ENCODE measurements at regions not wholly inside any gene's neighbourhood (a gene's known extent, or its start where the extent isn't known, plus 50 kb on each side); places are given as distances from the start of the nearest gene placed in this dataset.
"Not testable (repeated sequence)": the region's sequence is repeated elsewhere in the genome, so short reads cannot be mapped to it uniquely, and the experiment has no call there.

DNA sequence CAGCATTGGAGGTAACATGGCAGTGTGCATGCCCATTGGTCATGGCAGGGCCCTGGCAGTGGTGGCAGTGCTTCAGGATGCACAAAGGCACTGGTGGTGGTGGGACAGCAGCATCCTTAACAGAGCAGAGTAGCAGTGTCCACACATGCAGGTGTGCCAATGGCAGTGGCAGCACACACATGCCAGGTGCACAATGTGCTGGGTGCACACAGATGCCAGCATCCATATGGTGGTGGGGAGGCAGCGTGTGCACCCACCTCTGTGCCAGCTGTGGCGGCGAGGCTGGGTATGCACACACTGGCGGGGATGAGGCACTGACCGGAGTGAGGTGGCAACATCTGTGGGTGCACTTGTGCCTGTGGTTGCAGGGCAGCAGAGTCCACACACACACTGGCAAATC is 150.6 kb downstream of the SI start:
- DNase-seq (ENCODE audit: low spot score), result no peak
- intact Hi-C loops (cut with DNase I), result no loop called here

GRCh38 chr3:164918905-164919304 is 159.4 kb downstream of the SI start:
- DNase-seq (ENCODE audit: low spot score), result no peak
- intact Hi-C loops (cut with DNase I), result no loop called here

DNA sequence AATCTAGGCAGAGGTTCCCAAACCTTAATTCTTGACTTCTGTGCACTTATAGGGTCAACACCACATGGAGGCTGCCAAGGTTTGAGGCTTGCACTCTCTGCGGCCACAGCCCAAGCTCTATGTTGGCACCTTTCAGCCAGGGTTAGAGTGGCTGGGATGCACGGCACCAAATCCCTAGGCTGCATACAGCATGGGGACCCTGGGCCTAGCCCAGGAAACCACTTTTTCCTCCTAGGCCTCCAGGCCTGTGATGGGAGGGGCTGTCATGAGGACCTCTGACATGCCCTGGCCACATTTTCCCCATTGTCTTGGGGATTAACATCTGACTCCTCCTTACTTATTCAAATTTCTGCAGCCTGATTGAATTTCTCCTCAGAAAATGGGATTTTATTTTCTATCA is 165.4 kb downstream of the SI start:
- DNase-seq (ENCODE audit: low spot score), result no peak
- intact Hi-C loops (cut with DNase I), result no loop called here

- no peak for DNase-seq (ENCODE audit: low spot score)
- intact Hi-C loops (cut with DNase I), result no loop called here
Observed at GRCh38 chr3:164903820-164904451, 174.4 kb downstream of the SI start.

GRCh38 chr3:164897342-164897741 is 181.0 kb downstream of the SI start:
- intact Hi-C loops (cut with DNase I), result no loop called here
- no peak for DNase-seq (ENCODE audit: low spot score)

GRCh38 chr3:164890061-164890460 is 188.2 kb downstream of the SI start:
- intact Hi-C loops (cut with DNase I), result no loop called here

GRCh38 chr3:164883171-164883570 is 195.1 kb downstream of the SI start:
- DNase-seq (ENCODE audit: low spot score), result no peak
- intact Hi-C loops (cut with DNase I), result no loop called here

More at GRCh38 chr3:164890061-164890460, 188.2 kb downstream of the SI start:
- DNase-seq (ENCODE audit: low spot score), result no peak

DNA sequence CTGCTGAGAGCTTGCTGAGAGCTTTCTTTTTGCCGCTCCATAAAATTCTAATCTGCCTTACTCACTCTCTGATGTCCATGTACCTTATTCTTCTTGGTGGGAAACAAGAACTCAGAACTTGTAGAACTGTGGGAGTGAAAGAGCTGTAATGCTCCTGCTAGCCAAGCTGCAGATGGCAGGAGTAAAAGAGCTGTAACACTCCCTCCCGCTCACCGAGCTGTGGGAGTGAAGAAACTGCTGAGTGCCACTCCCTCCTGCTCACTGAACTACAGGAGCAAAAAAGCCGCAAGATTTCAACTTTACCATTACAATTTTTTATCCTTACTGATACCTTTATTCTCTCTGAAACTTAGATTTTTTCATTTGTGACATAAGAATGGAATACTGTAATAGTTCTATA is 199.1 kb downstream of the SI start:
- DNase-seq (ENCODE audit: low spot score), result no peak
- intact Hi-C loops (cut with DNase I), result no loop called here

DNA sequence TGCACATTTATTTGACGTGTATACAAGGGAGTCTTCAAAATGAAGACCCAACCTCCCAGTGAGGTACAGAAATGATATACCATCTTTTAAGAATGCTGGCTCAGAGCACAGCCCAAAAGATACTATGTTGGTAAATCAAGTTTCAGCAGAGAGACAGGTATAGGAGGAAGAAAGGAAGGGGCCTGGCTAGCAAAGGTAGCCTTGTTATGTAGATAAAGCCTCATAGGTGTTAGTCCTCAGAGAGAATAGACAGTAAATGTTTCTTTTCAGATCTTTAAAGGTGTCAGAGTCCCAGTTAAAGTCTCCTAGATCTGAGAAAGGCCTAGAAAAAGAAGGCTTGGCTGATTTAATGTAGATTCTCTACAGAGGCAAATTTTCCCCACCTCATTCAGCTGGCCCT is 213.8 kb downstream of the SI start:
- no peak for DNase-seq (ENCODE audit: low spot score)
- intact Hi-C loops (cut with DNase I), result no loop called here

GRCh38 chr3:164852866-164853265 is 225.4 kb downstream of the SI start:
- intact Hi-C loops (cut with DNase I), result no loop called here
- no peak for DNase-seq (ENCODE audit: low spot score)

- DNase-seq (ENCODE audit: low spot score), result no peak
- intact Hi-C loops (cut with DNase I), result no loop called here
Observed at GRCh38 chr3:164851905-164852304, 226.4 kb downstream of the SI start.

DNA sequence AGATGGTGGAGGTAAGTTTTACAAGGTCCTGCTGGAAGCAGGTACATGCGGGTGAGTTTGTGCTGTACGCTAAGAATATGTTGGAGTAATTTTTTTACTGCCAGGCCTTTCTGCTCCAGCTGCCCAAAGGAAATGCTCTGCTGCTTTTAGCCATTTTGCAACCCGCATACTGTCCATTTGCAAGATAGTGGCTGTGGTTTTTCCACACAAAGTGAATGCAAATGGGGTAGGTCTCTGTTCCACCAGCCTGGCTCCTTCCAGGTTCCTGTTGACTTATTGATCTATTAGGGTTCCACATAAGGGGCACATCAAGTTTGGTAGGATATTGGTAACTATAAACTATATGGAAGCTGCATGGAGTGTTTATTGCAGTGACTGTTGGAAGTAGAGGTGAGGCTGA is 227.1 kb downstream of the SI start:
- no peak for DNase-seq (ENCODE audit: low spot score)
- intact Hi-C loops (cut with DNase I), result no loop called here

DNA sequence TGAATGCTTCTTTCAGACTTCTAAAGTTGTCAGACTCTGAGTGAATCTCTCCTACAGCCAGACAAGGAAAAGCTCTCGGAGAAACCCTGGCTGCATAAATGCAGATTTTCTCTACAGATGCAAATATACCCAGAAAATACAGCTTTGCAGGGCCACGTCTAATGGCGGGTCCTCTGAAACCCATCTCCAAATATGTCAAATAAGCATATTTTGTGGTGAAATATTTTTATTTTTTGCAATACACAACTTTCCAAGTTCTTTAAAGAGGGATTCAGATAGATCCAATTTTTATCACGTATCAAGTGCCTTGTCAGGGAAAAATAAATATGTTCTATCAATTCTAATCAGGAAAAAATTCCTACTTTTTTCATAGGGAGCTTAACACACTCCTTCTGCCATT is 229.4 kb downstream of the SI start:
- intact Hi-C loops (cut with DNase I), result no loop called here
- no peak for DNase-seq (ENCODE audit: low spot score)

DNA sequence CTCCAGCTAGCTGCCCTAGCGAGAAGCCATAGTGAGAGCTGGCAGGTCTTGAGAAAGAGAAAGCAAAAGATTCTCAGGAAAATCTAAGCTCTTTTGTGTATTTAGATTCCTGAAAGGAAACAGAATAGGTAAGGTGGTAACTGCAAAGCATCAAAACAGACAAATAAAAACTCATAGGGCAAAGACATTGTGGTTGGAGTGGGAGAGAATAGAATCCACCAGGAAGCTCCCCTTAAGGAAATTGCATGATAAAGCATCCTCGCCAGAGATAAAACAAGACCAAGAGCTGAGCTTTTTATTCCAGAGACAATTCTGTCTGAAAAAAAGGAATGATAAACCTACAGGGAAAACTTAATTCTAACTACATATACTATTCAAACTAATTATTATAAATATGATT is 232.6 kb downstream of the SI start:
- intact Hi-C loops (cut with DNase I), result no loop called here

DNA sequence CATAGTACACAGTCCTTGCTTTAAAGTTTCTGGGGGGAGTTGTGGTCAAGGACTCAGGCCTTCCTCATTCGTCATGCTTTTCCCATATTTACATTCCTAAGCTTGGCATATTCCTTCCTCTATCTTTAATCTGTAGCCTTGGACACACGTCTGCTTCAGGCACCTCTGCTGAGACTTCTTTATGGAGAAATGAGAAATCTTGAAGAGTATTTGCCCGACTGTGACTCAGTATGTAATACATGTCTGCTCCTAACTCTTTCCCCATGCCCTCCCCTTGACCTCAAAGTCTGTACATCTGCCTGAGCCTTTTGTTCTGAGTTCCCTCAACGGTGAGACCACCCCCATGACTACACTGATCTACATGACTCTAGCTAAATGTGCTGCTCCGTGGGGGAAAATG is 246.1 kb downstream of the SI start:
- intact Hi-C loops (cut with DNase I), result no loop called here
- DNase-seq (ENCODE audit: low spot score), result no peak

More for the DNA sequence above, 232.6 kb downstream of the SI start:
- no peak for DNase-seq (ENCODE audit: low spot score)

DNA sequence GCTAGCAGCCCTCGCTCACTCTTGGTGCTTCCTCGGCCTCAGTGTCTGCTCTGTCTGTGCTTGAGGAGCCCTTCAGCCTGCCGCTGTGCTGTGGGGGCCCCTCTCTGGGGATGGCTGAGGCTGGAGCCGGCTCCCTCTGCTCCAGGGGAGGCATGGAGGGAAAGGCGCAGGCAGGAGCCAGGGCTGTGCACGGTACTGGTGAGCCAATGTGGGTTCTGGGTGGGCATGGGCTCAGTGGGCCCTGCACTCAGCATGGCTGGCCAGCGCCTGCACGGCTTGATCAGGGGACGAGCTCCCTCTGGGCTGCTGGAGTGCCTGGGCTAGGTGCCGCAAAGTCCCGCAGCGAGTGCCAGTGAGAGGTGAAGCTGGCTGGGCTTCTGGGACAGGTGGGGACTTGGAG is 260.0 kb downstream of the SI start:
- intact Hi-C loops (cut with DNase I), result no loop called here
- peak; percentile 57 for DNase-seq (ENCODE audit: low spot score)

GRCh38 chr3:164814106-164814505 is 264.2 kb downstream of the SI start:
- peak; percentile 62 for DNase-seq (ENCODE audit: low spot score)
- intact Hi-C loops (cut with DNase I), result no loop called here

- DNase-seq (ENCODE audit: low spot score), result no peak
- intact Hi-C loops (cut with DNase I), result no loop called here
Observed at GRCh38 chr3:164812042-164812441, 266.3 kb downstream of the SI start.

DNA sequence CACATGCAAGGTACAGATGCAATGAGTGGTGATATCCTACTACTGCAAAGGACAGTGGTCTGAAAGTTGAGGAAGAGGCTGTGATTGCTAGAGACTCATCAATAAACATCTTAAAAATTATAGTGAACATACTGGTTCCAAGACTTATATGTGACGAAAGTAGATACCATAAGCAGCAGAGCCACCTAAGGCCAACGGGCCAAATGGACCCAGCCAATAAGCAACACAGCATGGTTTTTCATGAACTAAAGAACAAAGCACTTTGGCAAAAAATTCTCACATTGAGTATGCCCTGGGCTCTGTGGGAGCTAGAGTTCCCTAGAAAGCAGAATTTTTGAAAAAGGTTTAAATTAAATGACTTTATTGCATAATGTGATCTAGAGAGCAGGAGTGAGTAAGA is 272.1 kb downstream of the SI start:
- intact Hi-C loops (cut with DNase I), result no loop called here
- no peak for DNase-seq (ENCODE audit: low spot score)

DNA sequence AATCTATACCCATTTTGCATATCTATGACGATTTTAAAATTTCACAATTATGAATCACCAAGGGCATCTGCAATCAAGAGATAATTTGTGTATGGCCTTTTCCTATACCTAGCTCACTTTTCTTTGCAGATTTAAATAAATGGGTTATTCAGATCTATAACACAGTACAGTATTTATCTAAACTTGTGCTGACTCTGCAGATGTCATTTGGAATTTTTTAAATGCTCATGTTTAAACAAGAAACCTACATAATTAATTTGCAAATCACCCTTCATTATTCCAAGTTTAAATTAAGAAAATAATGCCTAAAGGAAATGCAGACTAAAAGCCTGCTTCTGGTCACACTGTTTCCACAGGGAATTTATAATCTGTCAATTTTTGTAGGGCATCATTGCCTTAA is 284.2 kb downstream of the SI start:
- intact Hi-C loops (cut with DNase I), result no loop called here
- DNase-seq (ENCODE audit: low spot score), result no peak

DNA sequence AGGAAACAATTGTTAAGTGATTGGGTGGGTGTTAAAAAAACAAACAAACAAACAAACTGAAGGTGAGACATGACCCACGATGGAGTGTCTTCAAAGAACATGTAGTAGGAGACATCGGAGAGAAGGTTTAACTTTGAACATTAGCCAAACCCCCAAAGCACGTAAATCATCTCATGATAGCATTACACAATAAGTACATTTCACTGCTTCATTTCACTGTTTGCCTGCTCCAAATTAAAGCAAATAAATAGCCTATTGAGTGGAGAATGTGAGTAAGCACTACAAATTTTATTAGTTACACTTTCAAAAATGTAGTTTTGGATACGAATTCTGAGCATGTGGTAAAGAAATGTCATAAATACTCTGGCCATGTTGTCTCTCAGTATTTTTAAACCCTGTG is 287.0 kb downstream of the SI start:
- intact Hi-C loops (cut with DNase I), result no loop called here
- DNase-seq (ENCODE audit: low spot score), result no peak

DNA sequence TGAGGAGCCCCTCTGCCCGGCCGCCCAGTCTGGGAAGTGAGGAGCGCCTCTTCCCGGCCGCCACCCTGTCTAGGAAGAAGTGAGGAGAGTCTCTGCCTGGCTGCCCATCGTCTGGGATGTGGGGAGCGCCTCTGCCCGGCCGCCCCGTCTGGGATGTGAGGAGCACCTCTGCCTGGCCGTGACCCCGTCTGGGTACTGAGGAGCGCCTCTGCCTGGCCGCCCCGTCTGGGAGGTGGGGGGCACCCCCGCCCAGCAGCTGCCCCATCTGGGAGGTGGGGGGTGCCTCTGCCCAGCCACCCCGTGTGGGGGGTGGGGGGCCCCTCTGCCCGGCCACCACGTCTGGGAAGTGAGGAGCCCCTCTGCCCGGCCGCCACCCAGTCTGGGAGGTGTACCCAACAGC is 293.9 kb downstream of the SI start:
- intact Hi-C loops (cut with DNase I), result not testable (repeated sequence)
- DNase-seq (ENCODE audit: low spot score), result peak; percentile 74

Data from posterior vena cava (tissue), 2 donors.